ENCODE measurements at regions not wholly inside any gene's neighbourhood (a gene's known extent, or its start where the extent isn't known, plus 50 kb on each side); places are given as distances from the start of the nearest gene placed in this dataset.

- no peak for DNase-seq
These were observed 510.4 kb upstream of the ARGLU1 start for GRCh38 chr13:107078229-107078765.

- no peak for DNase-seq
These were observed 508.9 kb upstream of the ARGLU1 start for GRCh38 chr13:107076801-107077200.

- no peak for DNase-seq
These were observed 507.6 kb upstream of the ARGLU1 start for GRCh38 chr13:107075576-107075975.

GRCh38 chr13:107070792-107071191, 502.9 kb upstream of the ARGLU1 start:
- no peak for DNase-seq

GRCh38 chr13:107069108-107069776, 501.3 kb upstream of the ARGLU1 start:
- peak; percentile 32 for DNase-seq

GRCh38 chr13:107067381-107067780, 499.4 kb upstream of the ARGLU1 start:
- DNase-seq, result no peak

- peak; percentile 73 for DNase-seq
These were observed 498.4 kb upstream of the ARGLU1 start for GRCh38 chr13:107066355-107066754.

GRCh38 chr13:107065036-107065435, 497.1 kb upstream of the ARGLU1 start:
- DNase-seq, result no peak

GRCh38 chr13:107057028-107057631, 489.2 kb upstream of the ARGLU1 start:
- DNase-seq, result peak; percentile 28

GRCh38 chr13:107043021-107043956, 475.4 kb upstream of the ARGLU1 start:
- peak; percentile 85 for DNase-seq

GRCh38 chr13:107035778-107036177, 467.8 kb upstream of the ARGLU1 start:
- peak; percentile 87 for DNase-seq

GRCh38 chr13:107035186-107035585, 467.2 kb upstream of the ARGLU1 start:
- DNase-seq, result no peak

- peak; percentile 46 for DNase-seq
These were observed 466.4 kb upstream of the ARGLU1 start for GRCh38 chr13:107034236-107034872.

GRCh38 chr13:107031716-107032115, 463.8 kb upstream of the ARGLU1 start:
- no peak for DNase-seq

GRCh38 chr13:107028751-107029150, 460.8 kb upstream of the ARGLU1 start:
- DNase-seq, result no peak

GRCh38 chr13:107025991-107026390, 458.1 kb upstream of the ARGLU1 start:
- DNase-seq, result peak; percentile 73

- no peak for DNase-seq
These were observed 455.4 kb upstream of the ARGLU1 start for GRCh38 chr13:107023335-107023734.

GRCh38 chr13:107020393-107020792, 452.5 kb upstream of the ARGLU1 start:
- no peak for DNase-seq

- no peak for DNase-seq
These were observed 450.3 kb upstream of the ARGLU1 start for GRCh38 chr13:107018285-107018684.

GRCh38 chr13:107006661-107007060, 438.7 kb upstream of the ARGLU1 start:
- DNase-seq, result peak; percentile 64

- no peak for DNase-seq
These were observed 437.6 kb upstream of the ARGLU1 start for GRCh38 chr13:107005577-107005976.

- no peak for DNase-seq
These were observed 436.0 kb upstream of the ARGLU1 start for GRCh38 chr13:107003911-107004310.

GRCh38 chr13:106998664-106999063, 430.7 kb upstream of the ARGLU1 start:
- no peak for DNase-seq

Measured in fibroblast of skin of right biceps (primary cell).